GM23248 (cell line): ENCODE measurements at regions not wholly inside any gene's neighbourhood (a gene's known extent, or its start where the extent isn't known, plus 50 kb on each side); places are given as distances from the start of the nearest gene placed in this dataset.

Experiments
- DNase-seq: peaks from one replicate; pipeline ENCODE4 v3.0.0-alpha.2; 2015
- H2AFZ ChIP-seq: fragments of 200-600 bp; sonication (generic); 2 replicates; pipeline ENCODE4 v1.6.1; 2016; ENCODE audit warnings: antibody characterized with exemption
- H3F3A ChIP-seq: fragments of 200-600 bp; sonication (generic); 2 replicates; pipeline ENCODE4 v1.6.1; 2016; ENCODE audit warnings: mild to moderate bottlenecking, antibody characterized with exemption, mixed run types; ENCODE audit not compliant: insufficient read depth
- H3K27ac ChIP-seq: fragments of 200-600 bp; sonication (generic); 2 replicates; pipeline ENCODE4 v1.5.1; 2016; ENCODE audit warnings: mild to moderate bottlenecking
- H3K27me3 ChIP-seq: fragments of 200-600 bp; sonication (generic); replicated peaks from 2 replicates; pipeline ENCODE4 v1.6.1; 2016; ENCODE audit warnings: mild to moderate bottlenecking; ENCODE audit not compliant: insufficient read depth
- H3K36me3 ChIP-seq: fragments of 200-600 bp; sonication (generic); 2 replicates; pipeline ENCODE4 v1.6.1; 2016; ENCODE audit warnings: low read depth, mild to moderate bottlenecking
- H3K4me1 ChIP-seq: fragments of 200-600 bp; sonication (generic); 2 replicates; pipeline ENCODE4 v1.6.1; 2016; ENCODE audit warnings: mild to moderate bottlenecking; ENCODE audit not compliant: insufficient read depth
- H3K4me2 ChIP-seq: fragments of 200-600 bp; sonication (generic); one replicate; pipeline ENCODE4 v1.6.1; 2016; ENCODE audit warnings: mild to moderate bottlenecking; ENCODE audit not compliant: unreplicated experiment
- H3K4me3 ChIP-seq: fragments of 200-600 bp; sonication (generic); 2 replicates; pipeline ENCODE4 v1.5.1; 2016; ENCODE audit warnings: mild to moderate bottlenecking
- H3K79me2 ChIP-seq: fragments of 200-600 bp; sonication (generic); 2 replicates; pipeline ENCODE4 v1.6.1; 2016; ENCODE audit warnings: mild to moderate bottlenecking; ENCODE audit not compliant: insufficient read depth
- H3K9ac ChIP-seq: fragments of 200-600 bp; sonication (generic); 2 replicates; pipeline ENCODE4 v1.6.1; 2016; ENCODE audit warnings: mild to moderate bottlenecking
- H3K9me2 ChIP-seq: fragments of 200-600 bp; sonication (generic); 2 replicates; pipeline ENCODE4 v1.6.1; 2016; ENCODE audit warnings: mixed run types, mild to moderate bottlenecking, moderate library complexity; ENCODE audit not compliant: insufficient read depth
- H3K9me3 ChIP-seq: fragments of 200-600 bp; sonication (generic); one replicate; pipeline ENCODE4 v1.6.1; 2017; ENCODE audit warnings: low read depth
- H4K20me1 ChIP-seq: fragments of 200-600 bp; sonication (generic); 2 replicates; pipeline ENCODE4 v1.6.0; 2016; ENCODE audit not compliant: insufficient read depth
- EZH2 ChIP-seq: fragments of 200-600 bp; sonication (generic); IDR thresholded peaks from 2 replicates; pipeline ENCODE4 v1.6.1; 2018; ENCODE audit warnings: antibody characterized with exemption, mild to moderate bottlenecking; ENCODE audit not compliant: insufficient read depth, poor library complexity, severe bottlenecking
- EZH2phosphoT487 ChIP-seq: fragments of 200-600 bp; sonication (generic); IDR thresholded peaks from 2 replicates; pipeline ENCODE4 v1.6.1; 2018; ENCODE audit warnings: antibody characterized with exemption, moderate library complexity, mild to moderate bottlenecking, low read depth; ENCODE audit not compliant: insufficient read depth
- WGBS, 2 experiments: methylation state at CpG; one replicate each; pipeline ENCODE4 v1.1.6; 2015 to 2017; ENCODE audit warnings: low lambda C conversion rate in 2 of 2, low coverage in 1 of 2; ENCODE audit errors: missing lambda C conversion rate in 2 of 2; 5-methylcytosine and 5-hydroxymethylcytosine counted together
- in situ Hi-C: fragments of 300-500 bp; cut with MboI; formaldehyde crosslinking; loops from 2 replicates; pipeline ENCODE4 v1.15.0; 2020

GRCh38 chr10:43852644-43853214 is 204.0 kb upstream of the ZNF32 start:
- no peaks in the 10 kb centered on the region for H3K27me3 ChIP-seq
- no peak for TF ChIP-seq EZH2
- no peak for TF ChIP-seq EZH2phosphoT487
- 97 to 99% methylated on average over 5 of the region's 5 CpGs for WGBS, 2 experiments

GRCh38 chr10:43852149-43852548 is 203.5 kb upstream of the ZNF32 start:
- Histone ChIP-seq H3K4me2 (no peak overlapping the region), H3K4me3 (no peak overlapping the region), H3K79me2 (no peaks in the 10 kb centered on the region), H3K4me1 (peaks cover 14% of the 10 kb centered on the region), H3K9me3 (no peaks in the 10 kb centered on the region), H3K9me2 (no peaks in the 10 kb centered on the region), H3F3A (peaks cover under 1% of the 10 kb centered on the region; the same call in 1 of the 2 replicates), H2AFZ (no peak overlapping the region), H3K9ac (no peak overlapping the region), H3K27ac (no peak overlapping the region), H3K27me3 (no peaks in the 10 kb centered on the region), H4K20me1 (no peaks in the 10 kb centered on the region), H3K36me3 (no peaks in the 10 kb centered on the region)
- in situ Hi-C loops, result no loop called here
- no peak for DNase-seq
- WGBS, 2 experiments, result 93 to 94% methylated on average over 9 of the region's 9 CpGs
- TF ChIP-seq EZH2 (no peak), EZH2phosphoT487 (no peak)

More at GRCh38 chr10:43852644-43853214, 204.0 kb upstream of the ZNF32 start:
- Histone ChIP-seq H3K79me2 (no peaks in the 10 kb centered on the region), H3K4me1 (peaks cover 19% of the 10 kb centered on the region), H2AFZ (no peak overlapping the region), H3K4me2 (no peak overlapping the region), H3K4me3 (no peak overlapping the region), H3K36me3 (no peaks in the 10 kb centered on the region), H3K9ac (no peak overlapping the region), H3K9me3 (no peaks in the 10 kb centered on the region), H3F3A (peaks cover 6% of the 10 kb centered on the region; the same call in 1 of the 2 replicates), H4K20me1 (no peaks in the 10 kb centered on the region), H3K9me2 (no peaks in the 10 kb centered on the region), H3K27ac (no peak overlapping the region)
- in situ Hi-C loops, result no loop called here
- DNase-seq, result no peak

- Histone ChIP-seq H3K27ac (no peak overlapping the region), H3K4me2 (no peak overlapping the region), H2AFZ (no peak overlapping the region), H3K36me3 (no peaks in the 10 kb centered on the region), H3K9ac (no peak overlapping the region), H3K79me2 (no peaks in the 10 kb centered on the region), H3K9me2 (no peaks in the 10 kb centered on the region), H3K4me1 (peaks cover 14% of the 10 kb centered on the region), H3K27me3 (no peaks in the 10 kb centered on the region), H3K4me3 (no peak overlapping the region), H3K9me3 (no peaks in the 10 kb centered on the region), H4K20me1 (no peaks in the 10 kb centered on the region), H3F3A (0 out of 2 replicates have a peak, but pooled peaks cover 3% of the 10 kb centered on the region)
- TF ChIP-seq EZH2phosphoT487 (no peak), EZH2 (no peak)
- DNase-seq, result no peak
- in situ Hi-C loops, result no loop called here
- 86 to 90% methylated on average over 3 of the region's 3 CpGs for WGBS, 2 experiments
Observed at GRCh38 chr10:43851030-43851429, 202.3 kb upstream of the ZNF32 start.

- Histone ChIP-seq H4K20me1 (no peaks in the 10 kb centered on the region), H3K9me3 (no peaks in the 10 kb centered on the region), H3K79me2 (no peaks in the 10 kb centered on the region), H3F3A (peaks cover 15% of the 10 kb centered on the region), H3K4me2 (no peak overlapping the region), H3K9ac (no peak overlapping the region), H3K27ac (no peak overlapping the region), H3K36me3 (no peaks in the 10 kb centered on the region), H3K4me1 (peaks cover 29% of the 10 kb centered on the region), H3K4me3 (no peak overlapping the region), H2AFZ (no peak overlapping the region), H3K9me2 (no peaks in the 10 kb centered on the region), H3K27me3 (no peaks in the 10 kb centered on the region)
- DNase-seq, result no peak
- in situ Hi-C loops, result no loop called here
- 85 to 87% methylated on average over 3 of the region's 3 CpGs for WGBS, 2 experiments
- TF ChIP-seq EZH2 (no peak), EZH2phosphoT487 (no peak)
Observed at GRCh38 chr10:43849551-43849950, 200.9 kb upstream of the ZNF32 start.
